Prostate gland (tissue), 2 donors: ENCODE measurements at regions not wholly inside any gene's neighbourhood (a gene's known extent, or its start where the extent isn't known, plus 50 kb on each side); places are given as distances from the start of the nearest gene placed in this dataset.

ENCODE experiments used
- DNase-seq: peaks from one replicate; pipeline ENCODE4 v3.0.0-alpha.2; 2019; ENCODE audit warnings: low spot score
- H3K27ac ChIP-seq, 2 donors: fragments of 200-600 bp; sonication (generic); 2 replicates each; pipeline ENCODE4 v1.5.1; 2017 to 2019
- H3K27me3 ChIP-seq: fragments of 200-600 bp; sonication (generic); replicated peaks from 2 replicates; pipeline ENCODE4 v1.5.1; 2019; ENCODE audit not compliant: insufficient read depth
- H3K36me3 ChIP-seq, 2 donors: fragments of 200-600 bp; sonication (generic); 1 replicate in 1 of 2; 2 replicates in 1 of 2; pipeline versions ENCODE4 v1.5.1 to v1.8.1; 2017 to 2019
- H3K4me1 ChIP-seq: fragments of 200-600 bp; sonication (generic); replicated peaks from 2 replicates; pipeline ENCODE4 v1.5.1; 2019
- H3K4me3 ChIP-seq, 2 donors: fragments of 200-600 bp; sonication (generic); 2 replicates each; pipeline ENCODE4 v1.5.1; 2017 to 2019
- H3K9me3 ChIP-seq: fragments of 200-600 bp; sonication (generic); 2 replicates; pipeline ENCODE4 v1.5.1; 2017
- POLR2A ChIP-seq: fragments of 450-650 bp; IDR thresholded peaks from one replicate; pipeline ENCODE4 v1.6.1; 2016; ENCODE audit warnings: antibody characterized with exemption, mild to moderate bottlenecking
- POLR2AphosphoS5 ChIP-seq: sonication (generic); formaldehyde crosslinking; IDR thresholded peaks from one replicate; pipeline ENCODE4 v1.6.1; 2017; ENCODE audit warnings: antibody characterized with exemption
- WGBS: methylation state at CpG from one replicate; pipeline ENCODE4 v1.1.5; 2018; 5-methylcytosine and 5-hydroxymethylcytosine counted together
- intact Hi-C: fragments of 100-400 bp; cut with DNase I; formaldehyde crosslinking; loops from one replicate; pipeline ENCODE4 v1.14.2; 2022
- TF ChIP-seq, protein P1 (sequence below), 4 experiments: fragments of 200-600 bp in 2 of 4; fragments of 450-650 bp in 2 of 4; sonication (generic) in 2 of 4; IDR thresholded peaks; 1 replicate in 3 of 4; 2 replicates in 1 of 4; pipeline ENCODE4 v1.5.1; 2016 to 2019; ENCODE audit warnings: antibody characterized with exemption in 4 of 4, mild to moderate bottlenecking in 2 of 4, moderate library complexity in 2 of 4

- no peaks in the 10 kb centered on the region for H3K36me3 ChIP-seq
Observed at GRCh38 chr10:57465155-57465554, 802.5 kb downstream of the IPMK start.

GRCh38 chr10:57460540-57460939 lies 807.2 kb downstream of the IPMK start:
- DNase-seq = no peak
- Histone ChIP-seq H3K27me3 (no peaks in the 10 kb centered on the region), H3K36me3 (no peaks in the 10 kb centered on the region), H3K27ac (no peak overlapping the region), H3K9me3 (no peaks in the 10 kb centered on the region), H3K4me1 (no peaks in the 10 kb centered on the region), H3K4me3 (no peak overlapping the region)
- WGBS = 77% methylated on average over 1 of the region's 1 CpG
- intact Hi-C loops = no loop called here
- TF ChIP-seq POLR2A (no peak), POLR2AphosphoS5 (no peak)
- TF ChIP-seq, protein P1, sequence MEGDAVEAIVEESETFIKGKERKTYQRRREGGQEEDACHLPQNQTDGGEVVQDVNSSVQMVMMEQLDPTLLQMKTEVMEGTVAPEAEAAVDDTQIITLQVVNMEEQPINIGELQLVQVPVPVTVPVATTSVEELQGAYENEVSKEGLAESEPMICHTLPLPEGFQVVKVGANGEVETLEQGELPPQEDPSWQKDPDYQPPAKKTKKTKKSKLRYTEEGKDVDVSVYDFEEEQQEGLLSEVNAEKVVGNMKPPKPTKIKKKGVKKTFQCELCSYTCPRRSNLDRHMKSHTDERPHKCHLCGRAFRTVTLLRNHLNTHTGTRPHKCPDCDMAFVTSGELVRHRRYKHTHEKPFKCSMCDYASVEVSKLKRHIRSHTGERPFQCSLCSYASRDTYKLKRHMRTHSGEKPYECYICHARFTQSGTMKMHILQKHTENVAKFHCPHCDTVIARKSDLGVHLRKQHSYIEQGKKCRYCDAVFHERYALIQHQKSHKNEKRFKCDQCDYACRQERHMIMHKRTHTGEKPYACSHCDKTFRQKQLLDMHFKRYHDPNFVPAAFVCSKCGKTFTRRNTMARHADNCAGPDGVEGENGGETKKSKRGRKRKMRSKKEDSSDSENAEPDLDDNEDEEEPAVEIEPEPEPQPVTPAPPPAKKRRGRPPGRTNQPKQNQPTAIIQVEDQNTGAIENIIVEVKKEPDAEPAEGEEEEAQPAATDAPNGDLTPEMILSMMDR (IDR thresholded peaks at IDR 0.05) = no peak

More at GRCh38 chr10:57465155-57465554, 802.5 kb downstream of the IPMK start:
- DNase-seq = no peak
- Histone ChIP-seq H3K27me3 (no peaks in the 10 kb centered on the region), H3K27ac (no peak overlapping the region), H3K4me1 (no peaks in the 10 kb centered on the region), H3K9me3 (no peaks in the 10 kb centered on the region), H3K4me3 (no peak overlapping the region)
- WGBS = 87% methylated on average over 2 of the region's 2 CpGs
- intact Hi-C loops = no loop called here
- TF ChIP-seq, protein P1 (IDR thresholded peaks at IDR 0.05) = no peak
- no peak for TF ChIP-seq POLR2A

- TF ChIP-seq POLR2A (no peak), POLR2AphosphoS5 (no peak)
- TF ChIP-seq, protein P1 (IDR thresholded peaks at IDR 0.05) = no peak
Observed at GRCh38 chr10:57457972-57458512, 809.7 kb downstream of the IPMK start.

DNA sequence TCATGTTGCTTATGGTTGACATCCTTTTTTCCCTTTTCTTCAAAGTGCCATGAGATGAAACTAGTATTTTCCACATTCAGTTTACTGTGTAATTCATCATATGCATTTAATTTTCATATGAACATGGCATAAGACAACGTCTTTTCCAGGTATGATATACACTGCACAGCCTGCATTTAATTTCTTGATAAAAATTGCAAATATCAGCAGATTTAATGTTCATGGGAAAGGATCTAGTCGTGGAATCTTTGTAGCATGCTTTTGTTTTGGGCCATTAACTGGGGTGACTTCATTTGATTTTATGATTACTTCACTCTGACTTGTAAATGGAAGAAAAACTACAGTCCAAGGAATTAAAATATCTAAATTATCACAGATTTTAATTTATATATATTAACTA lies 837.3 kb downstream of the IPMK start:
- 65% methylated on average over 2 of the region's 2 CpGs for WGBS
- Histone ChIP-seq H3K27me3 (no peaks in the 10 kb centered on the region), H3K27ac (no peak overlapping the region), H3K36me3 (no peaks in the 10 kb centered on the region), H3K9me3 (no peaks in the 10 kb centered on the region), H3K4me3 (no peak overlapping the region), H3K4me1 (no peaks in the 10 kb centered on the region)
- intact Hi-C loops = no loop called here
- no peak for DNase-seq
- TF ChIP-seq, protein P1 (IDR thresholded peaks at IDR 0.05) = no peak
- TF ChIP-seq POLR2A (no peak), POLR2AphosphoS5 (no peak)

More at GRCh38 chr10:57457972-57458512, 809.7 kb downstream of the IPMK start:
- intact Hi-C loops = no loop called here
- H3K9me3 ChIP-seq = no peaks in the 10 kb centered on the region
- H3K27ac ChIP-seq = no peak overlapping the region
- H3K4me1 ChIP-seq = no peaks in the 10 kb centered on the region
- no peak for DNase-seq
- no peaks in the 10 kb centered on the region for H3K27me3 ChIP-seq
- no peaks in the 10 kb centered on the region for H3K36me3 ChIP-seq
- WGBS = 75% methylated on average over 3 of the region's 3 CpGs
- H3K4me3 ChIP-seq = no peak overlapping the region

DNA sequence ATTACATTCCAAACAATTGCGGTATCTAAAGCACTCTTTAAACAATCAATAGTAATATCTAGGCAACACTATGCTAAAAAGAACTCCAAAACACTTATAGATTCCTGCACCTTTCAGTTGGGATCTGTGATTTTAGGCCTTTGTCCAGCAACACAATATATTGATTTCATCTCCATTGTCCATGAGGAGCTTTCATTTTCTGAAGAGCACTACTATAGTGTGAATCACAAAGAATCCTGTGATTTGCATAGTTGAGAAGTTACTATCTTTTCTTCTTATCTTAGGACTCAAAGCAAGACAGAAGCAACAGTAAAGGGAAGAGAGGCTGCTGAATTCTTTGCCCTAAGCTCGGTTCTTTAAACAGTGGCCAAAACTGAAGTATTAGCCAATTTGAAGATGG lies 846.8 kb downstream of the IPMK start:
- H3K27ac ChIP-seq = no peak overlapping the region
- H3K36me3 ChIP-seq = no peaks in the 10 kb centered on the region
- WGBS = 80% methylated on average over 2 of the region's 2 CpGs
- no peak for DNase-seq
- no peak overlapping the region for H3K4me3 ChIP-seq
- H3K4me1 ChIP-seq = no peaks in the 10 kb centered on the region
- H3K27me3 ChIP-seq = no peaks in the 10 kb centered on the region
- H3K9me3 ChIP-seq = no peaks in the 10 kb centered on the region
- TF ChIP-seq, protein P1 (IDR thresholded peaks at IDR 0.05) = no peak
- intact Hi-C loops = no loop called here
